HG03571 (cell line): ENCODE measurements at regions not wholly inside any gene's neighbourhood (a gene's known extent, or its start where the extent isn't known, plus 50 kb on each side); places are given as distances from the start of the nearest gene placed in this dataset.
"Not testable (repeated sequence)": the region's sequence is repeated elsewhere in the genome, so short reads cannot be mapped to it uniquely, and the experiment has no call there.

Source experiments
- ATAC-seq: cut with Tn5 transposase; IDR thresholded peaks from one replicate; pipeline ENCODE4 v1.9.1; 2021; ENCODE audit not compliant: unreplicated experiment

- ATAC-seq, result no peak
Observed at GRCh38 chr12:75630091-75630490, 118.7 kb upstream of the KRR1 start.

- no peak for ATAC-seq
Observed at GRCh38 chr12:75628916-75629315, 117.5 kb upstream of the KRR1 start.

GRCh38 chr12:75628511-75628910, 117.1 kb upstream of the KRR1 start:
- no peak for ATAC-seq

GRCh38 chr12:75623631-75624154, 112.3 kb upstream of the KRR1 start:
- ATAC-seq, result no peak

- no peak for ATAC-seq
Observed at GRCh38 chr12:75622492-75622891, 111.1 kb upstream of the KRR1 start.

GRCh38 chr12:75614396-75614795, 103.0 kb upstream of the KRR1 start:
- ATAC-seq, result not testable (repeated sequence)

GRCh38 chr12:75613981-75614380, 102.6 kb upstream of the KRR1 start:
- ATAC-seq, result no peak

GRCh38 chr12:75611041-75611440, 99.6 kb upstream of the KRR1 start:
- ATAC-seq, result no peak

- ATAC-seq, result no peak
Observed at GRCh38 chr12:75606956-75607355, 95.5 kb upstream of the KRR1 start.

GRCh38 chr12:75606151-75606550, 94.7 kb upstream of the KRR1 start:
- ATAC-seq, result no peak

GRCh38 chr12:75603475-75603874, 92.1 kb upstream of the KRR1 start:
- ATAC-seq, result no peak

- ATAC-seq, result no peak
Observed at GRCh38 chr12:75602106-75602505, 90.7 kb upstream of the KRR1 start.

- no peak for ATAC-seq
Observed at GRCh38 chr12:75600146-75600545, 88.7 kb upstream of the KRR1 start.

- no peak for ATAC-seq
Observed at GRCh38 chr12:75599061-75599460, 87.7 kb upstream of the KRR1 start.

GRCh38 chr12:75596406-75596805, 85.0 kb upstream of the KRR1 start:
- no peak for ATAC-seq

- ATAC-seq, result no peak
Observed at GRCh38 chr12:75592638-75593335, 81.4 kb upstream of the KRR1 start.

GRCh38 chr12:75592086-75592485, 80.7 kb upstream of the KRR1 start:
- no peak for ATAC-seq

GRCh38 chr12:75591628-75592027, 80.2 kb upstream of the KRR1 start:
- ATAC-seq, result no peak

- no peak for ATAC-seq
Observed at GRCh38 chr12:75589801-75590200, 78.4 kb upstream of the KRR1 start.

- ATAC-seq, result no peak
Observed at GRCh38 chr12:75587340-75588106, 76.1 kb upstream of the KRR1 start.

- ATAC-seq, result no peak
Observed at GRCh38 chr12:75585330-75585729, 73.9 kb upstream of the KRR1 start.

- ATAC-seq, result no peak
Observed at GRCh38 chr12:75583355-75583754, 71.9 kb upstream of the KRR1 start.
